ENCODE measurements at regions not wholly inside any gene's neighbourhood (a gene's known extent, or its start where the extent isn't known, plus 50 kb on each side); places are given as distances from the start of the nearest gene placed in this dataset.

- no peak for TF ChIP-seq CTCF (IDR thresholded peaks at IDR 0.05)
- no peak for TF ChIP-seq SIN3A (IDR thresholded peaks at IDR 0.05; ENCODE audit: borderline replicate concordance, insufficient read depth, low read depth, low read length)
- no peak for TF ChIP-seq POLR2AphosphoS5 (IDR thresholded peaks at IDR 0.05; ENCODE audit: low read depth, low read length)
- no peak for TF ChIP-seq TCF7L2 (IDR thresholded peaks at IDR 0.05; ENCODE audit: low read depth, low read length)
- TF ChIP-seq REST (IDR thresholded peaks at IDR 0.05; ENCODE audit: insufficient read depth in 1 of 2, low read depth in 2 of 2, low read length in 1 of 2) = no peak
Measured at GRCh38 chr10:81792729-81793128, 82.3 kb upstream of the NRG3 start.

All from Panc1 (cell line).